ENCODE measurements at regions not wholly inside any gene's neighbourhood (a gene's known extent, or its start where the extent isn't known, plus 50 kb on each side); places are given as distances from the start of the nearest gene placed in this dataset.

- no peak for DNase-seq
- Histone ChIP-seq H3K9me3 (no peaks in the 10 kb centered on the region), H3K36me3 (replicated peaks in 1 of 2; ENCODE audit: insufficient read depth in 1 of 2, low read depth in 2 of 2) (no peaks in the 10 kb centered on the region), H3K4me3 (no peak overlapping the region), H3K27me3 (no peaks in the 10 kb centered on the region), H3K4me1 (peaks cover 25% of the 10 kb centered on the region), H3K27ac (no peak overlapping the region)
- TF ChIP-seq CTCF (IDR thresholded peaks at IDR 0.05) (no peak), POLR2A (IDR thresholded peaks at IDR 0.05) (no peak)
- intact Hi-C loops (cut with DNase I): no loop called here
- WGBS, 2 donors: 44 to 53% methylated on average over 4 of the region's 4 CpGs
- no peak for ATAC-seq
Measured at GRCh38 chr7:94303118-94303517, 91.6 kb upstream of the COL1A2 start.

GRCh38 chr7:94303695-94304094 lies 91.0 kb upstream of the COL1A2 start:
- H3K36me3 ChIP-seq (replicated peaks in 1 of 2; ENCODE audit: insufficient read depth in 1 of 2, low read depth in 2 of 2): no peaks in the 10 kb centered on the region
- no peaks in the 10 kb centered on the region for H3K9me3 ChIP-seq
- H3K4me1 ChIP-seq: peaks cover 25% of the 10 kb centered on the region
- peak in 1 of 4 donors; percentile 15 for DNase-seq
- ATAC-seq: no peak
- H3K27me3 ChIP-seq: no peaks in the 10 kb centered on the region
- intact Hi-C loops (cut with DNase I): no loop called here
- no peak for TF ChIP-seq CTCF (IDR thresholded peaks at IDR 0.05)
- TF ChIP-seq POLR2A (IDR thresholded peaks at IDR 0.05): no peak
- H3K27ac ChIP-seq: no peak overlapping the region
- WGBS, 2 donors: 39 to 51% methylated on average over 7 of the region's 7 CpGs
- H3K4me3 ChIP-seq: no peak overlapping the region

GRCh38 chr7:94304878-94305277 lies 89.8 kb upstream of the COL1A2 start:
- WGBS, 2 donors: 89 to 92% methylated on average over 2 of the region's 2 CpGs
- ATAC-seq: no peak
- H3K27ac ChIP-seq: no peak overlapping the region

GRCh38 chr7:94305836-94306235 lies 88.9 kb upstream of the COL1A2 start:
- no peaks in the 10 kb centered on the region for H3K9me3 ChIP-seq
- ATAC-seq: no peak
- no peak overlapping the region for H3K27ac ChIP-seq
- TF ChIP-seq CTCF (IDR thresholded peaks at IDR 0.05) (no peak), POLR2A (IDR thresholded peaks at IDR 0.05) (no peak)
- no peak overlapping the region for H3K4me3 ChIP-seq
- H3K27me3 ChIP-seq: no peaks in the 10 kb centered on the region
- H3K36me3 ChIP-seq (replicated peaks in 1 of 2; ENCODE audit: insufficient read depth in 1 of 2, low read depth in 2 of 2): no peaks in the 10 kb centered on the region
- intact Hi-C loops (cut with DNase I): no loop called here
- H3K4me1 ChIP-seq: peaks cover 24% of the 10 kb centered on the region
- 56 to 84% methylated on average over 3 of the region's 3 CpGs for WGBS, 2 donors
- no peak for DNase-seq

More at GRCh38 chr7:94304878-94305277, 89.8 kb upstream of the COL1A2 start:
- Histone ChIP-seq H3K27me3 (no peaks in the 10 kb centered on the region), H3K9me3 (no peaks in the 10 kb centered on the region), H3K4me1 (peaks cover 25% of the 10 kb centered on the region), H3K36me3 (replicated peaks in 1 of 2; ENCODE audit: insufficient read depth in 1 of 2, low read depth in 2 of 2) (no peaks in the 10 kb centered on the region), H3K4me3 (no peak overlapping the region)
- no peak for DNase-seq
- intact Hi-C loops (cut with DNase I): no loop called here
- no peak for TF ChIP-seq CTCF (IDR thresholded peaks at IDR 0.05)
- no peak for TF ChIP-seq POLR2A (IDR thresholded peaks at IDR 0.05)

GRCh38 chr7:94307399-94308048 lies 87.2 kb upstream of the COL1A2 start:
- no peak for TF ChIP-seq CTCF (IDR thresholded peaks at IDR 0.05)
- no peak for TF ChIP-seq POLR2A (IDR thresholded peaks at IDR 0.05)
- Histone ChIP-seq H3K4me1 (peaks cover 9% of the 10 kb centered on the region), H3K4me3 (no peak overlapping the region), H3K36me3 (replicated peaks in 1 of 2; ENCODE audit: insufficient read depth in 1 of 2, low read depth in 2 of 2) (no peaks in the 10 kb centered on the region), H3K27ac (no peak overlapping the region), H3K9me3 (no peaks in the 10 kb centered on the region), H3K27me3 (no peaks in the 10 kb centered on the region)
- ATAC-seq: no peak
- DNase-seq: no peak
- WGBS, 2 donors: 73 to 77% methylated on average over 4 of the region's 4 CpGs
- intact Hi-C loops (cut with DNase I): no loop called here
